HepG2 (cell line): ENCODE measurements at regions not wholly inside any gene's neighbourhood (a gene's known extent, or its start where the extent isn't known, plus 50 kb on each side); places are given as distances from the start of the nearest gene placed in this dataset.

ENCODE experiments used
- ATAC-seq: fragments of 200-7000 bp; cut with Tn5 transposase; 3 replicates; pipeline ENCODE4 v1.9.1; 2020; ENCODE audit warnings: mild to moderate bottlenecking, moderate library complexity
- BruUV-seq: library from RNA; stranded (reverse); fragments of 400-500 nt; replicated peaks from 2 replicates; lab custom pipeline; 2021; lab: Mats Ljungman, UMichigan
- CTCF ChIA-PET: fragments of 300-600 bp; formaldehyde crosslinking; extraction: SDS; loops from one replicate; lab custom pipeline; 2021; ENCODE audit warnings: low total read pairs, inconsistent platforms, low intra/inter-chr PET ratio; lab: Yijun Ruan, JAX
- POLR2A ChIA-PET: fragments of 350-600 bp; sonication (Branson Sonifier 250); formaldehyde crosslinking; loops from one replicate; lab custom pipeline; 2020; ENCODE audit warnings: antibody characterized with exemption, inconsistent platforms; lab: Yijun Ruan, JAX
- DNase-seq: peaks from one replicate; pipeline ENCODE4 v3.0.0-alpha.2; 2015; ENCODE audit warnings: low spot score
- FAIRE-seq: peaks from 3 replicates; lab custom pipeline; 2011; peaks lifted over from hg19 to GRCh38; lab: Jason Lieb, UNC
- H2AFZ ChIP-seq: one replicate; pipeline ENCODE4 v1.6.1; 2011; ENCODE audit warnings: low read length, inconsistent platforms
- H3K27ac ChIP-seq: fragments of 300-600 bp; 3 replicates; pipeline ENCODE4 v1.8.0; 2011; ENCODE audit warnings: mixed run types, mild to moderate bottlenecking, mixed read lengths, low read length, inconsistent platforms; ENCODE audit not compliant: insufficient read depth; ENCODE audit errors: extremely low read length
- H3K27me3 ChIP-seq, 2 experiments: fragments of 200-600 bp in 1 of 2; 2 replicates in 1 of 2; 3 replicates in 1 of 2; pipeline versions ENCODE4 v1.6.0 to v1.8.0; 2011; ENCODE audit warnings: low read length in 2 of 2, mild to moderate bottlenecking in 2 of 2, moderate library complexity in 2 of 2, inconsistent platforms in 1 of 2; ENCODE audit not compliant: insufficient read depth in 2 of 2, control insufficient read depth in 1 of 2
- H3K36me3 ChIP-seq, 2 experiments: fragments of 200-600 bp in 1 of 2; replicated peaks in 1 of 2; 2 replicates in 1 of 2; 3 replicates in 1 of 2; pipeline versions ENCODE4 v1.5.1 to v1.8.0; 2011; ENCODE audit warnings: low read length in 2 of 2, inconsistent platforms in 1 of 2; ENCODE audit not compliant: insufficient read depth in 2 of 2, control insufficient read depth in 1 of 2
- H3K4me1 ChIP-seq: 2 replicates; pipeline ENCODE4 v1.5.1; 2012; ENCODE audit warnings: low read length, inconsistent platforms; ENCODE audit not compliant: insufficient read depth
- H3K4me2 ChIP-seq: 2 replicates; pipeline ENCODE4 v1.6.0; 2011; ENCODE audit warnings: low read depth, low read length, inconsistent platforms
- H3K4me3 ChIP-seq, 3 experiments: fragments of 200-600 bp in 1 of 3; sonication (generic), shearing (Covaris generic) in 1 of 3; replicated peaks in 1 of 3; 2 replicates each; pipeline ENCODE4 v1.5.1; 2011 to 2016; ENCODE audit warnings: low read length in 3 of 3, inconsistent platforms in 2 of 3, low read depth in 2 of 3, mild to moderate bottlenecking in 2 of 3, control low read depth in 1 of 3, mixed read lengths in 1 of 3; ENCODE audit not compliant: insufficient read depth in 1 of 3
- H3K79me2 ChIP-seq: one replicate; pipeline ENCODE4 v1.6.1; 2011; ENCODE audit warnings: low read length, inconsistent platforms; ENCODE audit not compliant: insufficient read depth
- H3K9ac ChIP-seq: 2 replicates; pipeline ENCODE4 v1.6.0; 2011; ENCODE audit warnings: mild to moderate bottlenecking, low read depth, low read length, inconsistent platforms; ENCODE audit not compliant: insufficient read depth
- H3K9me3 ChIP-seq: 2 replicates; pipeline ENCODE4 v1.5.1; 2012; ENCODE audit warnings: mild to moderate bottlenecking, low read length
- H4K20me1 ChIP-seq: 2 replicates; pipeline ENCODE4 v1.6.0; 2011; ENCODE audit warnings: inconsistent platforms, mild to moderate bottlenecking, low read length, moderate library complexity; ENCODE audit not compliant: insufficient read depth
- BRCA1 ChIP-seq: sonication (generic); formaldehyde crosslinking; IDR thresholded peaks from 2 replicates; pipeline ENCODE4 v1.4.0; 2020; ENCODE audit warnings: missing genetic modification reagents
- HOXA5 ChIP-seq: sonication (generic); formaldehyde crosslinking; IDR thresholded peaks from 2 replicates; pipeline ENCODE4 v1.4.0; 2020; ENCODE audit warnings: missing genetic modification reagents
- MTF2 ChIP-seq: sonication (generic); formaldehyde crosslinking; IDR thresholded peaks from 2 replicates; pipeline ENCODE4 v1.5.0; 2020; ENCODE audit warnings: missing genetic modification reagents, borderline replicate concordance
- NFKB2 ChIP-seq: sonication (generic); formaldehyde crosslinking; IDR thresholded peaks from 2 replicates; pipeline ENCODE4 v1.4.0; 2020; ENCODE audit warnings: missing genetic modification reagents, borderline replicate concordance
- SCMH1 ChIP-seq: sonication (generic); formaldehyde crosslinking; IDR thresholded peaks from 2 replicates; pipeline ENCODE4 v1.9.0; 2021; ENCODE audit warnings: missing genetic modification reagents, mild to moderate bottlenecking, borderline replicate concordance
- ZFX ChIP-seq: sonication (generic); formaldehyde crosslinking; IDR thresholded peaks from 2 replicates; pipeline ENCODE4 v1.4.0; 2020; ENCODE audit warnings: mild to moderate bottlenecking, low read depth, missing genetic modification reagents, moderate library complexity
- ZIK1 ChIP-seq: sonication (generic); formaldehyde crosslinking; IDR thresholded peaks from 2 replicates; pipeline ENCODE4 v1.5.0; 2020; ENCODE audit warnings: mild to moderate bottlenecking, low read depth, missing genetic modification reagents, borderline replicate concordance
- ZNF251 ChIP-seq: sonication (generic); formaldehyde crosslinking; IDR thresholded peaks from 2 replicates; pipeline ENCODE4 v1.9.0; 2021; ENCODE audit warnings: mild to moderate bottlenecking, missing genetic modification reagents
- ZNF552 ChIP-seq: sonication (generic); formaldehyde crosslinking; IDR thresholded peaks from 2 replicates; pipeline ENCODE4 v1.9.0; 2022; ENCODE audit warnings: missing genetic modification reagents, mild to moderate bottlenecking, borderline replicate concordance
- ZSCAN12 ChIP-seq: sonication (generic); formaldehyde crosslinking; IDR thresholded peaks from 2 replicates; pipeline ENCODE4 v1.9.0; 2021; ENCODE audit warnings: mild to moderate bottlenecking, missing genetic modification reagents
- WGBS: methylation state at CpG from one replicate; pipeline ENCODE4 v1.1.6; 2017; ENCODE audit warnings: low lambda C conversion rate; 5-methylcytosine and 5-hydroxymethylcytosine counted together
- in situ Hi-C: cut with HindIII; loops from 2 replicates; pipeline ENCODE4 v1.10.0; 2017; ENCODE audit warnings: low pct_unique_long_range_greater_than_20kb; ENCODE audit not compliant: extremely low pct_ligation_motif_present
- intact Hi-C: fragments of 100-400 bp; cut with micrococcal nuclease; formaldehyde crosslinking; loops from one replicate; pipeline ENCODE4 v1.10.0; 2022; ENCODE audit not compliant: unreplicated experiment
- TF ChIP-seq, protein P1 (sequence below): sonication (generic); formaldehyde crosslinking; IDR thresholded peaks from 2 replicates; pipeline ENCODE4 v1.4.0; 2020; ENCODE audit warnings: missing genetic modification reagents

DNA sequence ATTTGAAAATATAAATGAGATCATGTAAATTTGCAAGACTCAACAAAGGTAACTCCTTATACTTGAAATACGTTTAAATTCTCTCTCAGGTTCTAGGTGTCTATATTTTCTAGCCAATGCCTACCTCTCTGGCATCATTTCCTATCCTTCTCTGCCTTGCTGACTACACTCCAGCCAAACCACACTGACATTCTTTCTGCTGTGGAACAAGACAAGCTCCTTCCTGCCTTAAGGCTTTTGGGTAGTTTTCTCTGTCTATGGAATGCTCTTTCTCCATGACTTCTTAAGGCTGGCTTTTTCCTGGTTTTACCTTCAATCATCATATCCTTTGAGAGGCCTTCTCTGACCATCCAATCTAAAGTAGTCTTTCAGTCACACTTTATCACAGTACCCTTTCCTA, 201.0 kb downstream of the SPRY1 start:
- no peak for ATAC-seq
- no peak overlapping the region for H2AFZ ChIP-seq
- in situ Hi-C loops (no loop called here), intact Hi-C loops (no loop called here)
- H3K4me3 ChIP-seq, result no peak overlapping the region
- no peak overlapping the region for H3K27ac ChIP-seq
- ChIA-PET CTCF (no interaction called here), POLR2A (no interaction called here)
- H4K20me1 ChIP-seq, result no peaks in the 10 kb centered on the region
- peaks cover 38% of the 10 kb centered on the region for H3K4me1 ChIP-seq
- no TSS peak for BruUV-seq
- H3K36me3 ChIP-seq, result no peaks in the 10 kb centered on the region
- WGBS, result 88% methylated on average over 1 of the region's 1 CpG
- no peaks in the 10 kb centered on the region for H3K9me3 ChIP-seq
- no peak overlapping the region for H3K4me2 ChIP-seq
- no peaks in the 10 kb centered on the region for H3K27me3 ChIP-seq
- H3K79me2 ChIP-seq, result no peaks in the 10 kb centered on the region
- no peak for FAIRE-seq
- no peak overlapping the region for H3K9ac ChIP-seq
- TF ChIP-seq, protein P1, sequence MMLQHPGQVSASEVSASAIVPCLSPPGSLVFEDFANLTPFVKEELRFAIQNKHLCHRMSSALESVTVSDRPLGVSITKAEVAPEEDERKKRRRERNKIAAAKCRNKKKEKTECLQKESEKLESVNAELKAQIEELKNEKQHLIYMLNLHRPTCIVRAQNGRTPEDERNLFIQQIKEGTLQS (CRISPR knock-in tag), result no peak
- TF ChIP-seq MTF2 (CRISPR knock-in tag) (no peak), SCMH1 (CRISPR knock-in tag) (no peak), ZFX (CRISPR knock-in tag) (no peak), ZNF251 (no peak), ZNF552 (CRISPR knock-in tag) (no peak), HOXA5 (CRISPR knock-in tag) (no peak)
- DNase-seq, result no peak

DNA sequence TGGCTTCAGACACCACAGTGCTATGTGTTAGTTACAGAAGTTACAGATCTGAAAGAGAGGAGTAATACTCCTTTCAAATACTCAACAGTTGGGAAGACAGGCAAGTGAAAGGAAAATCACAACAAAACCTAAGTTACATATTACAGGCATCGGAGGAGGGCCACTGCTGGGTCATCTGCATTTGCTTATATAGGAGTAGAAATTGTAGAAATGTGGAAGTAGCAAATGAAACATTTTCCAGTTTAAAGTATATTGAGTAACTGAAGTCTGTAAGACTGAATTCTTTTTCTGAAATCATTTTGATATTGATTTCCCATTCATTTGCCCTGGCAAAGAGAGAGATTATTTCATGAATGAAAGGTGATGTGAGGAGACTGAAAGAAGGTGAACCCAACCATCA, 201.7 kb downstream of the SPRY1 start:
- H2AFZ ChIP-seq, result no peak overlapping the region
- WGBS, result 88% methylated on average over 1 of the region's 1 CpG
- ATAC-seq (no peak), DNase-seq (no peak)
- POLR2A ChIA-PET, result interaction anchor here (1.1 kb wide), 1 partner anchor 53 kb away, joined by 3 read pairs; no protein-coding TSS in a partner anchor
- in situ Hi-C loops, result no loop called here
- no peak overlapping the region for H3K4me3 ChIP-seq
- intact Hi-C loops, result loop anchor here (2.0 kb wide), 2 partner anchors 44 to 94 kb away; no protein-coding TSS in a partner anchor
- no peak overlapping the region for H3K9ac ChIP-seq
- H3K79me2 ChIP-seq, result no peaks in the 10 kb centered on the region
- no peaks in the 10 kb centered on the region for H3K9me3 ChIP-seq
- no peaks in the 10 kb centered on the region for H3K36me3 ChIP-seq
- no peaks in the 10 kb centered on the region for H4K20me1 ChIP-seq
- no TSS peak for BruUV-seq
- TF ChIP-seq ZIK1 (CRISPR knock-in tag) (no peak), NFKB2 (CRISPR knock-in tag) (no peak), BRCA1 (CRISPR knock-in tag) (no peak), ZSCAN12 (CRISPR knock-in tag) (no peak)
- TF ChIP-seq, all 625 proteins: peak for 0
- peaks cover 42% of the 10 kb centered on the region for H3K4me1 ChIP-seq
- CTCF ChIA-PET, result no interaction called here
- no peak overlapping the region for H3K4me2 ChIP-seq
- no peak for FAIRE-seq
- no peak overlapping the region for H3K27ac ChIP-seq
- H3K27me3 ChIP-seq, result no peaks in the 10 kb centered on the region
